Retinal pigment epithelial cell (primary cell): ENCODE measurements at regions not wholly inside any gene's neighbourhood (a gene's known extent, or its start where the extent isn't known, plus 50 kb on each side); places are given as distances from the start of the nearest gene placed in this dataset.
"Not testable (repeated sequence)": the region's sequence is repeated elsewhere in the genome, so short reads cannot be mapped to it uniquely, and the experiment has no call there.

Experiments used
- DNase-seq: peaks from one replicate; pipeline ENCODE4 v3.0.0-alpha.2; 2010; ENCODE audit warnings: low read depth
- H3K4me3 ChIP-seq: 2 replicates; pipeline ENCODE4 v1.5.1; 2011; ENCODE audit warnings: mild to moderate bottlenecking, low read length, control low read depth, moderate library complexity
- TF ChIP-seq, protein P1 (sequence below): conservative IDR thresholded peaks from 2 replicates; pipeline ENCODE4 v1.5.1; 2011; ENCODE audit warnings: low read depth, low read length, control low read depth, inconsistent platforms

DNA sequence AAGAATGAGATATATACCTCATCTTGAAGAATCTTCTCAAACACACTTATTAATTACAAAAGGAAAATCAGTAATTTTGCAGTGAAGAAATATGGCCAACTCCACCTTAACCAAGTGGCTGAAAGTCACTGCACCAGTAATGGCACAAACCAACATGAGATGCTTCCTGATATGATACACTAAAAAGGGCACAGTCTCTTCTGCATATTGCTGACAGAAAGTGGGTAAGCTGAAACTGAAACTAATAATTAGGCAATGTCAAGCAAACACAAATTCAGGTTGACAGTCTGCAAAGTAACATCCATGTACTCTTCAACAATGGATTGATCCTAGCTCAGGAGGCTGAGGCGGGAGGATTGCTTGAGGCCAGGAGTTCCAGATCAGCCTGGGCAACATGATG is 56.1 kb downstream of the ZNF22 start:
- DNase-seq, H3K4me3 ChIP-seq: not testable (repeated sequence)

- TF ChIP-seq, protein P1, sequence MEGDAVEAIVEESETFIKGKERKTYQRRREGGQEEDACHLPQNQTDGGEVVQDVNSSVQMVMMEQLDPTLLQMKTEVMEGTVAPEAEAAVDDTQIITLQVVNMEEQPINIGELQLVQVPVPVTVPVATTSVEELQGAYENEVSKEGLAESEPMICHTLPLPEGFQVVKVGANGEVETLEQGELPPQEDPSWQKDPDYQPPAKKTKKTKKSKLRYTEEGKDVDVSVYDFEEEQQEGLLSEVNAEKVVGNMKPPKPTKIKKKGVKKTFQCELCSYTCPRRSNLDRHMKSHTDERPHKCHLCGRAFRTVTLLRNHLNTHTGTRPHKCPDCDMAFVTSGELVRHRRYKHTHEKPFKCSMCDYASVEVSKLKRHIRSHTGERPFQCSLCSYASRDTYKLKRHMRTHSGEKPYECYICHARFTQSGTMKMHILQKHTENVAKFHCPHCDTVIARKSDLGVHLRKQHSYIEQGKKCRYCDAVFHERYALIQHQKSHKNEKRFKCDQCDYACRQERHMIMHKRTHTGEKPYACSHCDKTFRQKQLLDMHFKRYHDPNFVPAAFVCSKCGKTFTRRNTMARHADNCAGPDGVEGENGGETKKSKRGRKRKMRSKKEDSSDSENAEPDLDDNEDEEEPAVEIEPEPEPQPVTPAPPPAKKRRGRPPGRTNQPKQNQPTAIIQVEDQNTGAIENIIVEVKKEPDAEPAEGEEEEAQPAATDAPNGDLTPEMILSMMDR = no peak
- DNase-seq = no peak
- H3K4me3 ChIP-seq = no peak overlapping the region
Observed at GRCh38 chr10:45058580-45058979, 57.9 kb downstream of the ZNF22 start.

- DNase-seq = no peak
- TF ChIP-seq, protein P1 = no peak
Observed at GRCh38 chr10:45058992-45059561, 58.4 kb downstream of the ZNF22 start.

DNA sequence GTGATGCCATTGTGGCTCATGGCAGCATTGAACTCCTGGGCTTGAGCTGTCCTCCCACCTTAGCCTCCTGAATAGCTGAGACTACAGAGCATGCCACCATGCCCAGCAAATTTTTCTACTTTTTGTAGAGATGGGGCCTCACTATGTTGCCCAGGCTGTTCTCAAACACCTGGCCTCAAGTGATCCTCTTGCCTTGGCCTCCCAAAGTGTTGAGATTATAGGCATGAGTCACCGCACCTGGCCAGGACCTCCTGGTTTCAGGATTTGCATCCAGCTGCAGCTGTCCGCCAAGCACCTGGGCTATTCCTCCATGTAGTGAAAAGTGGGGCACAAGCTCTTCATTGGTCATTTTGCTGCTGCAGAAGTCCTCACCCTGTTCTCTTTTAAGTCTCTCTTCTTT is 58.9 kb downstream of the ZNF22 start:
- H3K4me3 ChIP-seq = no peak overlapping the region
- TF ChIP-seq, protein P1 = no peak
- DNase-seq = no peak

More at GRCh38 chr10:45058992-45059561, 58.4 kb downstream of the ZNF22 start:
- H3K4me3 ChIP-seq = no peak overlapping the region

- TF ChIP-seq, protein P1 = no peak
- H3K4me3 ChIP-seq = no peak overlapping the region
Observed at GRCh38 chr10:45061982-45062381, 61.3 kb downstream of the ZNF22 start.

DNA sequence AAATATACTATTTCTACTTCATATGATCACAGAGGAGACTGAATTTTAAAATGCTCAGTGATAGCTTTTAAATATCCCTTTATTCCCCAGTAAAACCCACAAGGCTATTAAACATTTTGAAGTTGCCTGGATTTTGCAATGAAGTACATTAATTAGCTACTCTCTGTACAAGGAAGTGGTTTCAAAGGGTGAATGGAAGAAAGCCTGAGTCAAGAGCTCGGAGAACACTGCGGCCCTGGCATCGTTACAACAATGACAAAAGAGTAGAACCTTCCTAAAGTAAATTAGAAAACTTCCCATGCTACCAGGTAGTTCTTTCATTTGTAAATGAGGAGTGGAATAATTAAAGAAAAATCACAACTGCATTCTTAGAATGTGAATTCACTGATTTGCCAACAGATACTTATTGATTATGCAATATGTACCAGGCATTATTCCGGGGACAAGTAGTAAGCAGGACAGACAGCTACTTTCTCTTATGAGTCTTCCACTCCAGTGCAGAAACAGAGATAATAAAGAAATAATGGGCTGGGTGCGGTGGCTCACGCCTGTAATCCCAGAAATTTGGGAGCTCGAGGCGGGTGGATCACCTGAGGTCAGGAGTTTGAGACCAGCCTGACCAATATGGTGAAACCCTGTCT is 63.0 kb downstream of the ZNF22 start:
- no peak for DNase-seq
- H3K4me3 ChIP-seq = no peak overlapping the region
- TF ChIP-seq, protein P1 = no peak

More at GRCh38 chr10:45061982-45062381, 61.3 kb downstream of the ZNF22 start:
- no peak for DNase-seq

DNA sequence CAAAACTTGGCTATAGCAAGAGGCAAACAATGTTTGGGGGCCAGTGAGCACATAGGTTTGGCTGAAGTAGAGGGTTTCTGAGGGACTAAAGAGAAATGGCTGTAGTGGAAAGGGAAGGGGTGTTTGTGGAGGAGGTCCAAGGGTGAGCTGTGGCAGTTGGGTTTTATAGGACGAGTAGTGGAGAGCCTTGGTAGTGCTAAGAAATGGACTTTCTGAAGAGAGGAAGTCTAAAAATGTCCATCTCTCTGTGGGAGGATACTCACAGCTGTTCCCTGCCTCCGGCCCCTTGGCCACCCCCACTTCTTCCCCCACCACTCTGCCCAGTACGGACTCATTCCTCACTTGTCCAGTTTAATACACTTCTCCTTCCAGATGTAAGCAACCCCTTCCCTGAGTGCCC is 64.3 kb downstream of the ZNF22 start:
- DNase-seq = no peak
- no peak overlapping the region for H3K4me3 ChIP-seq
- TF ChIP-seq, protein P1 = no peak
